Kasumi-1 (cell line): ENCODE measurements at regions not wholly inside any gene's neighbourhood (a gene's known extent, or its start where the extent isn't known, plus 50 kb on each side); places are given as distances from the start of the nearest gene placed in this dataset.
"Not testable (repeated sequence)": the region's sequence is repeated elsewhere in the genome, so short reads cannot be mapped to it uniquely, and the experiment has no call there.

Experiments
- DNase-seq, 2 experiments: peaks; one replicate each; lab custom pipeline; 2025; lab: John Stamatoyannopoulos, UW

DNA sequence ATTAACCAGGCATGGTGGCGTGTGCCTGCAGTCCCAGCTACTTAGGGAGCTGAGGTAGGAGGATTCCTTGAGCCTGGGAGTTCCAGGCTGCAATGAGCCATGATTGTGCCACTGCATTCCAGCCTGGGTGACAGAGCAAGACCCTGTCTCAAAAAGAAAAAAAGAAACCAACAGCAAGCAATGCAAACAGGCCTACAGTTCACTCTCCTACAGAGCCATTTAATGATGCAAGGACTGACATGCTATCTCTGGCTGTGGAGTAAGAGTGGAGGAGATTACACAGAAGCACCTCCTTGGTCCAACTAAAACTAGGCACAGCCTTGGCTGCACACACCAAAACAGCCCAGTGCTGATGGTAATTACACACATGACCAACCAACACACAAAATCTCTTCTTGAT, 127.5 kb upstream of the SOD1 start:
- DNase-seq = no peak

DNA sequence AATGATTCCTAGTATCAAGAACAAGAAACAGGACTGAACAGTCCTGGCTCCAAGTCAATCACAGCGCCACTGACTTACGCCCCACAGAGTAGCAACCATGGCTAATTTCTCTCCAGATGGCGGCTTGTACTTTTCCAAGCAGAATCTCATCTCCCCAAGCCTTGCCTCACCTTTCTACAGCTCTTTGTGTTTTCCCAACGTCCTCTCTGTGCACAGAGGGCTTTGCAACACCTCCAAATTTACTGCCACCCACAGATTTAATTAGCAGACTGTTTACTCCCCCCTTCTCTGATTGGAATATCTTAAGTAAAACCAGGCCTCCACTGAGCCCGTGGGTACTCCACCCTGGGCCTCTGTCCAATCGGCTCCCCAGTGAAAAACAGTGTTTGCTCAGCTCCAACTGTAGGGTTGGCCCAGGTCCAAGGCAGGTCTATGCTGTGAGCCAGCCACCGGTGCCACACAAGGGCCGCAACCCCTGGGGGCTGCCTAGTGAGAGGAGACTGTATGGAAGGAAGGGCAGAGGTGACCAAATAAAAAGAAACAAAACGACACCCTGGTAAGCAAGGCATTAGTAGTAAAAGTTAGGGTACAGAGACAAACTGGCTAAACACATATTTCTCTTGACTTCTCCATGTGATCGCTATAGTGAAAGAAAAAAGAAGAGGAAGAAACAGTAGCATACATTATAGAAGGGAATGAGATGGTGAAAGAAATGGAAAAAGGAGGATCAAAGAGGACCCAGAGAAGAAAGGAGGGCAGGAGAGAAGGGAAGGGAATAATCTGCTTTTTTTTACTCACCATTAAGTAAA, 128.4 kb upstream of the SOD1 start:
- DNase-seq = no peak

DNA sequence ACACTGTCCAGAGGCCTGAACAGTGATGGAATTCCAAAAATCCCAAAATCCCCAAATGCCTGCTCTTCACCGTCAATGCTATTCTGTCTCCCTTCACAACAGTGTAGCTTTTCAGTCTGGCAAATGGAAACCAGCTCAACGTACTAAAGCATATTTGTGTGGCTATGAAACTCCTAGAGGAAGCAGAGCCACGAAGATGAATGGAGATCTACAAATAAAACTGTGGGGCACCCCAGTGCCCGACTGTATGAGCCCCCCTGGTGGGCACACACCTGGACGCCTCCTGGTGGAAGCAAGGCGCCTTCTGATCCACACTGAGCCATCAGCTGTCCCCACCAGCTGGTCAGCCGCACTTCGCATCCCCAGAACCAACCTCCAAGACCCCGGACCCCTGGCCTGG, 129.1 kb upstream of the SOD1 start:
- DNase-seq = no peak

DNA sequence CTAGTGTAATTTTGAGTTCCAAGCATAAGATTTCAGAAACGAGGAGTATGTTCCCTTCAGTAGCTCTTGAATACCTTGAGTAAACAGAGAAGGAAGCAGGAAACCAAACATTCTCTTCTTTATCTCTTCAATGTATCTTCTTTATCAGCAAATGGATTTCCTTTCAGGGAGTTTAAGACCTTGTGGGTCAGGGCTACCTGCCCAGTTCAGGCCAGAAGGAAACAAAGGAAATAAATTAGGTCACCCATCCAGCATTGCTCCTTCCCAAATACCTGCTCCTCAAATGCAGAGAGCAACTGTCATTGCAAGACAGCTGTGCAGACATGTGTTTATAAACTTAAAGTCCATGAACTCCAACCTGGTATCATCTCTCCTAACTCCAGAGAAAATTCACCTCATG, 130.1 kb upstream of the SOD1 start:
- no peak for DNase-seq

DNA sequence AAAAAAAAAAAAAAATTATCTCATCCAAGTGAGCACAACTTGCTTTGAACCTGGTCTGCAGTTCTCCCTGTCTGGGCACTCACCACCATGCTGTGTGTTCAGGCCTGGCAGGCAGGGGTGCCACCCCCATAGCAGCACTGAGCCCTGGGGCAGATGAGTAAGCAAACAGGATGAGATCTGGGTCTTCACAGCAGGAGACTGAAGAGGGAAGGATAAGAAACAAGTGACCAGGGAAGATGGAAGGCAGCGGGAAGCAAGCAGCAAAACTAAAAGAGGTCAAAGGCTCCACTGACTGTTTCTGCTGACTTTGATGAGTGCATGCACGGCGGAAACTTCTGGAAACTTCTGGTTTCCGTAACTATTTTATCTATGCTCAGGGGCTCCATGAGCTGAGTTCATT, 133.5 kb upstream of the SOD1 start:
- no peak for DNase-seq

DNA sequence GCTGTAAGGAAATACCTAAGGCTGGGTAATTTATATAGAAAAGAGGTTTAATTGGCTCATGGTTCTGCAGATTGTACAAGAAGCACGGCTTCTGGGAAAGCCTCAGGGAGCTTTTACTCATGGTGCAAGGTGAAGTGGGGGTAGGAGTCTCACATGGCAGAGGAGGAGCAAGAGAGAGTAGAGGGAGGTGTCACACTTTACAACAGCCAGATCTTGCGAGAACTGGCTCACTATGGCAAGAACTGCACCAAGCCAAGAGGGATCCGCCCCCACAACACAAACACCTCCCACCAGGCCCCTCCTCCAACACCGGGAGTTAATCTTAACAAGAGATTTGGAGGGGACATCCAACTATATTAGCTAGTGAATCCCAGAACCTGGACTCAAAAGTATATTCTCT, 135.4 kb upstream of the SOD1 start:
- DNase-seq = no peak

DNA sequence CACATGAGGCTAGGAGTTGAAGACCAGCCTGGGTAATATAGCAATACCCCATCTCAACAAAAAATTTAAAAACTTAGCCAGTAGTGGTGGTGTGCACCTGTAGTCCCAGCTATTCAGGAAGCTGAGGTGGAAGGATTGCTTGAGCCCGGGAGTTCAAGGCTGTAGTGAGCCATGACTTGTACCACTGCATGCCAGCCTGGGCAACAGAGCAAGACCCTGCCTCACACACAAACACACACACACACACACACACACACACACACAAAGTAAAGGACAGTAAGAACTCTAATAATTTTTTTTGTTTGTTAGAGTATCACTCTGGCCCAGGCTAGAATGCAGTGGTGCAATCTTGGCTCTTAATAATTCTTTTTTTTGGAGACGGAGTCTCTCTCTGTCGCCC, 138.0 kb upstream of the SOD1 start:
- no peak for DNase-seq

DNA sequence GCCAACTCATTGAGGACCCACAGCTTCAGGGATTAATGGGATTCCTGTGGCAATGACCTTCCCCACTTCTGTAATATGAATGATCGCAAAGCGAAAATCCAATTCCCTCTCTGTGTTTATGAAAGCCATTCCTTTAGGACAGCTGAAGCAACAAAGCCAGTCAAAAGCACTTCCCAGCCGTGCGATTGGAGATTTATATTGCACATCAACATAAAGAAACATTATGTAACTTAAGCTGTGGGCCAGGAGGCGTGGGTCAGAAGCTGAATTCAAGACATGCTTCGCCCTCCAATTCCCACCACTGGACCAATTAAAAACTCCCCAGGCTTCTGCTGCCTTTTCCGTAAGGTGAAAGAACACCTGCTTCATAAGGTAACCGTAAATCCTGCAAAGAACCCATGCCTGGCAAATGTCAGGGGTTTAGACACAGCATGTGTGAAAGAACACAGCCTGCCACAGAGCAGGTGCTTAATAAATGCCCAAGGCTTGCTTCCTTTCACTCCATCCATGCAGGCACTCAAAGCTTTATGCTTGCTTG, 138.9 kb upstream of the SOD1 start:
- no peak for DNase-seq

DNA sequence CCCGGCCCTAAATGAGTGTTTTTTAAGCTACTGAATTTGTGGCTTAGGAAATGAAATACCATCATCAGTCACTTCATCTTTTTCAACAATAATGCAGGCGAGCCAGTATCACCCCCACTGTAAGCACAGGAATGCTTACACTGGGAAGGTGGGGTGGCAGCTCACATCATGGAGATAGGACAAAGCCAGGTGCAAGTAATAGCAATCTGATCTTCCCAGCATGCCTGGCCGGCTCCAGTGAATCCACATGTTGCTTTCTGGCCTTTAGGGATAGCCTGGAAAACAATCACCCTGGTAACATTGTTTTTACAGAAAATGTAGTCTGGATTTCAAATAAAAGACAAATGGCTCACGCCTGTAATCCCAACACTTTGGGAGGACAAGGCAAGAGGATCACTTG, 140.9 kb upstream of the SOD1 start:
- DNase-seq = no peak

DNA sequence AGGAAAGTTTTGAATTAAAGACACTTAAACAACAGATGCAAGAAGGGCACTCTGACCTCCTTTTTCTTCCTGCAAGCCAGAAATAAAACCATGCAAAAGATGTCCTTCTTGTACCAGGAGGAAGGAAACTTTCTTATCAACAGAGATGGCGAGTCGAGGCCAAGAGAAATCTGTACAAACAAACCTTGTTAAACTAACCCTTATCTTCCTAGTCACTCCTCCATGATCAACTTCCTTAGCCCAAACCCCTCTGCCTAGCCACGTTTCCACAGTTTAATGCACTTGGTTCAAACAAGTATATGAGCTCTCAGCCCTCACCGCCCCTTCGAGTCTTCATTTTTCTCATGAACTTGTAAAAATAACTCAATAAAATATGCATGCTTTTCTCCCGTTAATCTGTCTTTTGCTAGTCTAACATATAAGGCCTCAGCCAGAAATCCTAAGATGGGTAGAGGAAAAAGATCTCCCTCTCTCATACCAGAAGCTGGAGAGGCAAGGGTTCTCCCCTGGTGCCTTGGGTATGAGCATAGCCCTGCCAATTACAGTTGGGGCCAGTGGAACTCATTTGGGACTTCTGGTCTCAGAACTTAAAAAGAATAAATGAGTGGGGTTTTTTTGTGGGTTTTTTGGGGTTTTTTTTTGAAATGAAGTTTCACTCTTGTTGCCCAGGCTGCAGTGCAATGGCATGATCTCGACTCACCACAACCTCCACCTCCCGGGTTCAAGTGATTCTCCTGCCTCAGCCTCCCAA, 141.7 kb upstream of the SOD1 start:
- no peak for DNase-seq

DNA sequence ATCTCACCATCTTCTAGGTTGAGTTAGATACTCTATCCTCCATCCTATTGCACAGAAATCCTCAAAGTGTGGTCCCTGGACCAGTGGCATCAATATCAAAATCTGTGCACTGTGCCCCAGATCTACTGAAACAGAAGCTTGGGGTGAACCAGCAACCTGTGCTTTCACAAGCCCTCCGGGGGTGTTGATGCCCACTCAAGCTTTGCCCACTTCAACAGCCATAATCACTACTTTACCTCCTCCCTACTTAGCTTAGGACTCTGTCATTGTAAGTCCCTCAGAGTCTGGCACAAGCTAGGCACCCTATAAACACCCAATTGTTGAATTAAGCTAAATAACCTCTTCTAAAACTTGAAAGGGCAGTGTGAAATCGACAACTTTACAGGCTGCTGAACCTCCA, 144.2 kb upstream of the SOD1 start:
- DNase-seq = no peak

DNA sequence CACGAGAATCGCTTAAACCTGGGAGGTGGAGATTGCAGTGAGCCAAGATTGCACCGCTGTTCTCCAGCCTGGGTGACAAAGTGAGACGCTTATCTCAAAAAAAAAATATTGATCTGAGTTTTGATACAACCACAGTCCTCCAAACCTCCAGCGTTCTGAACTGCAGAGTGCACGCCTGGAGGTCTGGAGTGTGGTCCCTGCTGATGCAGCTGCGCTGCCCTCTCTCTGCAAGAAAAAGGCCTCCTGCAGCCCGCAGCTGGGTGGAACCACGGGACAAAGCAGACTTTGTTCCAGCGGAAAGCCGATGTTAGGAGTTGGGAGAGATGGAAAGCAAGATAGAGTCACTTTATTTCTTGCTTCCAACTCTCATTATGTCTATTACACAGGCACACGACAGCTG, 144.9 kb upstream of the SOD1 start:
- DNase-seq = no peak

DNA sequence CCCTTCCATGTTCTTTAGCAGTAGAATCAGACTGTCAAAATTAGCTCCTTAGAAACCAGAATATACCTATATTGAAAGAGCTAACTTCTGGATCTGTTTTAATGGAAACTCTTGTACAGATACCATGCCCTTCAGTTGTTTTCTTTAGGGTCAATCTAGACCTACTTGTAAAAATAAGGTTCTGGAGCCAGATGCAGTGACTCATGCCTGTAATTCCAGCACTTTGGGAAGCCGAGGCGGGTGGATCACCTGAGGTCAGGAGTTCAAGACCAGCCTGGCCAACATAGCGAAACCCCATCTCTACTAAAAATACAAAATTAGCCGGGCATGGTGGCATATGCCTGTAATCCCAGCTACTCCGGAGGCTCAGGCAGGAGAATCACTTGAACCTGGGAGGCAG, 146.0 kb upstream of the SOD1 start:
- DNase-seq = not testable (repeated sequence)

DNA sequence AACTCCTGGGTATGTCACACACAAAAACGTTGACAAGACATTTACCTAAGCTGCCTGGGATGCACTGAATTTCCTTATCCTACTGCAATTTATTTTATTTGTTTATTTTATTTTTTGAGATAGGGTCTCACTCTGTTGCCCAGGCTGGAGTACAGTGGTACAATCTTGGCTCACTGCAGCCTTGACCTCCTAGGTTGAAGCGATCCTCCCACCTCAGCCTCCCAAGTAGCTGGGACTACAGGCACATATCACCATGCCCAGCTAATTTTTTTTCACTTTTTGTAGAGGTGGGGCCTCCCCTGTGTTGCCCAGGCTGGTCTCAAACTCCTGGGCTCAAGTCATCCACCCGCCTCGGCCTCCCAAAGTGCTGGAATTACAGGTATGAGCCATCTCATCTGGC, 147.5 kb upstream of the SOD1 start:
- DNase-seq = not testable (repeated sequence)

DNA sequence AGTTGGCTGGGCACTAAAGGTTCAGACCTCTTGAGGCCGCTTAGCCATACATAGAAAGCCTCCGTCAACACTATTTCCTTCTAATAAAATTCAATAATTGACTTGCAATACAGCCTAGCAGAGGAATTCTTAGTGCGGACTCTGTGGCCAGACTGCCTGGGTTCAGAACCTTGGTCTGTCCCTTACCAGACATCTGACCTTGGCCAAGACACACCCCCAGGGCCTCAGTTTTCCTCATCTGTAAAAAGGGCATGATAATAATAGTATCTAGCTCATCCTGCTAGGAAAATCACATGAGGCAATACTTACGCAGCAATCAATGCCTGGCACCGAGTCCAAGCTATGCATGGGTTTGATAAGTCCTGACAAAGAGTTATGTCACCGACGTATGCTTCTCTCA, 148.2 kb upstream of the SOD1 start:
- DNase-seq = no peak

DNA sequence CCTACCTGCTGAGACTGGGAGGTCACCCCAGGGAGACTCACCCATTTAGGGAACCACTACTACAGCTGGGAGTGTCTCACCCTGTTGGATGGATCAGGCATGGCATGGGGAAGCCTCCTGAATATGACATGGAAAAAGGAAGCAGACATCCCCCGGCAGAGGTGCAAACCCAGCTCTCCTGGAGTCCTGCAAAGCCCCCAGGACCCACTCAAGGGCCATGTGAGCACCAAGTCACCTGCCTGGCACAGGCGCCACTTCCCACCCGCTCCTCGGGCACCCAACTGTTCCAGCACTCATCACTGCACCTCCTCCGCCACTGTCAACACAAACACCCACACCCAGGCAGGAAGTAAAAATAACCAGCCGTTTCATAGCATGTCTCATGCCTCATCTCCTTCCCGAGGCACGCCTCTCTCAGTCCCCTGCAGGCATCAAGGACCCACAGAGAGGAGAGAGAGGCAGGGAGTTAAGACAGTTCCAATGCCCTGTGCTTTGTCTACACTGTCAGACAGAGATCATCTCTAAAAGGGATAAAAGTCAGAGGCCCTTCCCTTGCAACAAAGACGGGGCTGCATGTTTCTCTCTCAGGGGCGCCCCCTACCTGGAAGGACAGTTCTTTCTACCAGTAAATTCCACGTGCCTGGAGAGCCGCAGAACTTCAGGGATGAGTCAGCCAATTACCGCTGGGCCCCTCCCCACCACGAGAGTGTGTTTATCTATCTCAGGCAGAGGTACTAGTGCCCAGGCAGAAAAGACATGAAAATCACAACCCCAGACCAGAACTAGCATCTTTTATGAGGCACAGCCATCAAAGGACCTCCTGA, 150.1 kb upstream of the SOD1 start:
- DNase-seq = peak in 1 of 2 experiments; percentile 1

DNA sequence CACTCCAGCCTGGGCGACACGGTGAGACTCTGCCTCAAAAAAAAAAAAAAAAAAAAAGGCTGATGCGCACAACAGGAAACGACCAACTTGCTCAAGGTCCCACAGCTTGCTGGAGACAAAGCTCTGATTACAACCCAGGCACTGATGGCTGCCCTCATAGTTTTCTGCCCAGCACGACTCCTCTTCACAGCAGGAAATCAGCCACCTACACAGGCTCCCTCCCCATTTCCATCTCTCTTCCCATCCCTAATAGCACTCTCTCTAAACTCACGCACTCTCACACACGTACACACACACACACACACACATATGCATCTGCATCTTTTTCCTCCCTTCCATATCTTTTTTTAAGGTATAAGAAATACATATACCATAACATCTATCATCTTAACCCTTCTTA, 153.5 kb upstream of the SOD1 start:
- no peak for DNase-seq

DNA sequence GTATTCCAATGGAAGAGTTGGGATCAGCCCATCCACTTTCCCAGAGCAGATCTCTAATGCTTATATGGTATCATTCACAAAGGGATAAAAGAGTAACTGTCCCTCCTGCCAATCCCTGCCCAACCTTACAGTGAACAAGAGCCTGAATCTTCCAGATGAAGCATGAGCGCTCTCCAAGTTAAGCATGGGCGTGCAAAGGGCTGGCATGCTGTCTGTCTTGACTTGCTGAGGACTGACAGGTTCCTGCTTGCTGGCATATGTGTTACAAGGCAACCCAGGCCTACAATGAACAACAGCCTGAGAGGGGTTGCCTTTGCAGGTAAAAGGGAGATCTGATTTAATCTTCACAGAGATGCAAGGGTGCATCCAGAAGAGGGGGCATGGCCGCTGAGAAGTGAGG, 155.6 kb upstream of the SOD1 start:
- DNase-seq = no peak

DNA sequence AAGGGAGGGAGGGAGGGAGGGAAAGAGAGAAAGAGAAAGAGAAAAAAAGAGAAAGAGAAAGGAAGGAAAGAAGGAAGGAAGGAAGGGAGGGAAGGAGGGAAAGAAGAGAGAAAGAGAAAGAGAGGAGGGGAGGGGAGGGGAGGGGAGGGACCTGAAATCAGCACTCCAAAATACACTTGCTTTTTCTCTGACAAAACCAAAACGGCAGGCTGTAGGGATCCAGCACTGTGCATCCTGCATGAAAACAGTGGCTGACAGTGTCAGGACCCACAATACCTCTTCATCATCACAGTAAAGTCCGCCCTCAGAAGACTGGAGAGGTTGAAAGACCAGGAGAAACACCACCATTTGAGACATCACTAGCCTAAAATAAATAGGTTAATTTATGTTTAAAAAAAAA, 156.0 kb upstream of the SOD1 start:
- no peak for DNase-seq

DNA sequence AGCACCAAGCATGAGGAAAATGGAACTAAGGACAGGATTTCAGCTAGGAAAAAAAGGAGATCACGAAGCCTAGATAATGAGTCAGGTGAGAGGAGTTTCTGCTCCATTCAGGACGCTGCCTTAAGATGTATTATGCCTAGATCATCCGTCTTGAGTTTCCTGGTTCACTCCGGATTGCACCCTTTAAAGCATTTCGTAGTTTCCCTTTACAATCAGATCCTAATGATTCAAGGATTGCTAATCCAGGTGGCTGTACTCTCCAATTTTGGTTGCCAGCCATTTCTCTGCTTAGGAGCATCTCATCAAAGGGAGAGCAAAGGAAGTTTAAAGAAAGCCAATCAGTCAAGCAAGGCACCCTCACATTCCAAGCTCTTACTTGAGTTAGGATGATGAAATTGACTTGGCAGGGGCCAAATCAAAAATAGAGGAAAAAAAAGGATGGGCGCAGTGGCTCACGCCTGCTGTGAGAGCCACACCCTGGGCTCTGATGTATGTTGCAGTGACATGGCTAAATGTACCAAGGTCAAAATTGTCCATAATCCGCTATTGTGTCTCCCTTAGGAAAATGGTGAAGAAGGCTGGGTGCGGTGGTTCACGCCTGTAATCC, 156.9 kb upstream of the SOD1 start:
- no peak for DNase-seq

DNA sequence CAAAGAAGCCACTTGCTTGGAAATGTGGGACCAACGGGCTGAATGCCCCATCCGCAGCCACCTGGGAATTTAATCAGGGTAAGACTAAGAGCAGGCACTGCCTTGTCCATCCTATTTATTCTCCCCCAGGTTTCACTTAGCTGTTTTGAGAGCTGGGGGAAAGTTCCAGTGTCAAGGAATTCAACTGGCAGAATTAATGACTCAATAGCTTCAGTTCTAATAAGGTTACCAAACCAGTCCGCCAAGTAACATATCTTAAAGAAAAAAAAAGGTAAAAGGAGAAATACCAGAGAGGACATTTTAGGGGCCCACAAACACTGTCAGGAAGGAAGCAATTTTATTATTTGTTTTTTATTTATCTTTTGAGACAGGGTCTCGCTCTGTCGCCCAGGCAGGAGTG, 157.6 kb upstream of the SOD1 start:
- no peak for DNase-seq

DNA sequence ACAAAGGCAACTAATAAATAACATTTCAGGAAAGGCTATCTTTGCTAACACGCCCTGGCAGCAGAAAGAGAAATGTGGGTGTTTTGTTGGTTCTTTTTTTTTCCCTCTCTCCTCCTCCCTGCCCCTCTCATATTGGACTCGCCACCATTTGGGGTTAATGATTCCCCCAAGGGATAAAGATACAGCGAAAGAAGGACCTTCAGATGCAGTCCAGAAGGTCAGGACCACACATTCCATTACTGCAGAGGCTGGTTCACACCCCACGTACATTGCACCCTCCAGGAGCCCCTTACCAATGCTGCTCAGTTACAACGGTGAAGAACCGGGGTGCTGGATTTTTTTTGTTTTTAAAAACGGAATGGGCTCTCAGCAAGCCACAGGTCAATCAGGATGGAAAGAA, 156.9 kb upstream of the TIAM1 start:
- no peak for DNase-seq
